Vagina (tissue), 2 donors: ENCODE measurements at regions not wholly inside any gene's neighbourhood (a gene's known extent, or its start where the extent isn't known, plus 50 kb on each side); places are given as distances from the start of the nearest gene placed in this dataset.

Experiments
- CTCF ChIP-seq, 3 experiments: fragments of 450-650 bp in 2 of 3; fragments of 200-600 bp in 1 of 3; sonication (generic) in 1 of 3; IDR thresholded peaks; one replicate each; pipeline ENCODE4 v1.5.1; 2017 to 2019; ENCODE audit warnings: antibody characterized with exemption in 3 of 3, mild to moderate bottlenecking in 2 of 3, moderate library complexity in 2 of 3
- POLR2A ChIP-seq, 2 donors: fragments of 450-650 bp; IDR thresholded peaks; one replicate each; pipeline ENCODE4 v1.6.1; 2017; ENCODE audit warnings: antibody characterized with exemption in 2 of 2, mild to moderate bottlenecking in 2 of 2, moderate library complexity in 2 of 2

GRCh38 chr14:28375295-28375694, 391.3 kb upstream of the FOXG1 start:
- TF ChIP-seq CTCF (IDR thresholded peaks at IDR 0.05) (no peak), POLR2A (IDR thresholded peaks at IDR 0.05) (no peak)
